Upper lobe of left lung (tissue), 4 donors: ENCODE measurements at regions not wholly inside any gene's neighbourhood (a gene's known extent, or its start where the extent isn't known, plus 50 kb on each side); places are given as distances from the start of the nearest gene placed in this dataset.

Experiments used
- CTCF ChIP-seq, 6 experiments: fragments of 450-650 bp in 4 of 6; fragments of 200-600 bp in 2 of 6; sonication (generic) in 2 of 6; IDR thresholded peaks; one replicate each; pipeline ENCODE4 v1.5.1; 2016 to 2019; ENCODE audit warnings: antibody characterized with exemption in 6 of 6
- EP300 ChIP-seq, 4 donors: sonication (generic); formaldehyde crosslinking; IDR thresholded peaks; one replicate each; pipeline ENCODE4 v1.5.1; 2017; ENCODE audit warnings: antibody characterized with exemption in 4 of 4, control low read depth in 2 of 4
- POLR2A ChIP-seq, 4 donors: fragments of 450-650 bp; IDR thresholded peaks; one replicate each; pipeline ENCODE4 v1.5.1; 2016 to 2017; ENCODE audit warnings: antibody characterized with exemption in 4 of 4, mild to moderate bottlenecking in 2 of 4

GRCh38 chr4:67038228-67038566, 507.1 kb downstream of the CENPC start:
- no peak for TF ChIP-seq CTCF (IDR thresholded peaks at IDR 0.05)
- no peak for TF ChIP-seq POLR2A (IDR thresholded peaks at IDR 0.05)
- no peak for TF ChIP-seq EP300 (IDR thresholded peaks at IDR 0.05)
